Natural killer cell (primary cell): ENCODE measurements at regions not wholly inside any gene's neighbourhood (a gene's known extent, or its start where the extent isn't known, plus 50 kb on each side); places are given as distances from the start of the nearest gene placed in this dataset.
"Not testable (repeated sequence)": the region's sequence is repeated elsewhere in the genome, so short reads cannot be mapped to it uniquely, and the experiment has no call there.

Experiments
- ATAC-seq, 3 donors: fragments of 150-1000 bp in 2 of 3; fragments of 200-7000 bp in 1 of 3; cut with Tn5 transposase; 1 replicate in 1 of 3; 2 replicates in 2 of 3; pipeline ENCODE4 v1.10.0; 2021; ENCODE audit warnings: mild to moderate bottlenecking in 2 of 3, moderate library complexity in 2 of 3
- DNase-seq, 2 donors: peaks; one replicate each; pipeline versions ENCODE4 v3.0.0 to v3.0.0-alpha.2; 2013 to 2021; ENCODE audit warnings: mixed read lengths in 1 of 2
- H3K27ac ChIP-seq: one replicate; pipeline ENCODE4 v1.5.1; 2013; ENCODE audit warnings: mild to moderate bottlenecking, low read length
- H3K27me3 ChIP-seq: one replicate; pipeline ENCODE4 v1.6.1; 2013; ENCODE audit warnings: low read length; ENCODE audit not compliant: control insufficient read depth, insufficient read depth
- H3K36me3 ChIP-seq: one replicate; pipeline ENCODE4 v1.6.1; 2013; ENCODE audit warnings: low read length; ENCODE audit not compliant: control insufficient read depth, insufficient read depth
- H3K4me1 ChIP-seq: one replicate; pipeline ENCODE4 v1.6.1; 2013; ENCODE audit warnings: low read length; ENCODE audit not compliant: control insufficient read depth, insufficient read depth
- H3K4me3 ChIP-seq: one replicate; pipeline ENCODE4 v1.5.1; 2013; ENCODE audit warnings: low read length
- H3K9me3 ChIP-seq: one replicate; pipeline ENCODE4 v1.6.1; 2013; ENCODE audit warnings: low read length; ENCODE audit not compliant: control insufficient read depth, insufficient read depth
- H3K27ac Mint-ChIP-seq, 2 donors: one replicate each; pipeline ENCODE4 v1.8.0; 2022; ENCODE audit warnings: mild to moderate bottlenecking in 2 of 2, mixed read lengths in 2 of 2, moderate library complexity in 1 of 2
- H3K27me3 Mint-ChIP-seq, 2 donors: one replicate each; pipeline ENCODE4 v1.8.0; 2022; ENCODE audit warnings: low read depth in 2 of 2, mixed read lengths in 2 of 2
- H3K36me3 Mint-ChIP-seq: one replicate; pipeline ENCODE4 v1.8.0; 2022; ENCODE audit warnings: mixed read lengths
- H3K4me1 Mint-ChIP-seq, 2 donors: one replicate each; pipeline ENCODE4 v1.8.0; 2022; ENCODE audit warnings: mixed read lengths in 2 of 2
- H3K4me3 Mint-ChIP-seq: one replicate; pipeline ENCODE4 v1.8.0; 2022; ENCODE audit warnings: mild to moderate bottlenecking, moderate library complexity, mixed read lengths
- H3K9me3 Mint-ChIP-seq, 2 donors: one replicate each; pipeline ENCODE4 v1.8.0; 2022; ENCODE audit warnings: mixed read lengths in 2 of 2
- CTCF ChIP-seq: fragments of 200-600 bp; IDR thresholded peaks from one replicate; pipeline ENCODE4 v1.8.0; 2022; ENCODE audit warnings: antibody characterized with exemption
- WGBS: methylation state at CpG from one replicate; pipeline ENCODE4 v1.1.7; 2013; ENCODE audit warnings: missing lambda C conversion rate; ENCODE audit not compliant: insufficient coverage; 5-methylcytosine and 5-hydroxymethylcytosine counted together
- intact Hi-C: fragments of 100-400 bp; cut with micrococcal nuclease; formaldehyde crosslinking; loops from one replicate; pipeline ENCODE4 v1.14.2; 2022

GRCh38 chr6:141946502-141946901 is 186.2 kb upstream of the GJE1 start:
- H3K9me3 ChIP-seq: no peaks in the 10 kb centered on the region

GRCh38 chr6:141938664-141939063 is 194.1 kb upstream of the GJE1 start:
- no peaks in the 10 kb centered on the region for H3K27me3 Mint-ChIP-seq
- intact Hi-C loops: no loop called here
- no peaks in the 10 kb centered on the region for H3K4me1 ChIP-seq
- WGBS: 92% methylated on average over 1 of the region's 1 CpG
- no peaks in the 10 kb centered on the region for H3K27me3 ChIP-seq
- no peak for DNase-seq
- peaks cover 6 to 18% of the 10 kb centered on the region in 2 donors for H3K9me3 Mint-ChIP-seq
- TF ChIP-seq CTCF: no peak
- no peak overlapping the region for H3K4me3 ChIP-seq
- peaks cover 13% of the 10 kb centered on the region for H3K36me3 Mint-ChIP-seq
- H3K9me3 ChIP-seq: peaks cover 3% of the 10 kb centered on the region
- H3K4me3 Mint-ChIP-seq: no peak overlapping the region
- no peaks in the 10 kb centered on the region for H3K36me3 ChIP-seq
- H3K27ac Mint-ChIP-seq: no peak overlapping the region
- no peak overlapping the region for H3K27ac ChIP-seq
- no peak for ATAC-seq
- no peaks in the 10 kb centered on the region for H3K4me1 Mint-ChIP-seq

More at GRCh38 chr6:141946502-141946901, 186.2 kb upstream of the GJE1 start:
- ATAC-seq: no peak
- 30% methylated on average over 1 of the region's 2 CpGs for WGBS
- Mint-ChIP-seq H3K27ac (no peak overlapping the region), H3K36me3 (peaks cover 13% of the 10 kb centered on the region), H3K27me3 (no peaks in the 10 kb centered on the region), H3K4me3 (no peak overlapping the region), H3K4me1 (no peaks in the 10 kb centered on the region), H3K9me3 (peaks cover 8% of the 10 kb centered on the region in 2 donors)
- H3K4me1 ChIP-seq: no peaks in the 10 kb centered on the region
- DNase-seq: no peak
- no peak for TF ChIP-seq CTCF
- H3K4me3 ChIP-seq: no peak overlapping the region
- no peak overlapping the region for H3K27ac ChIP-seq
- H3K36me3 ChIP-seq: no peaks in the 10 kb centered on the region
- intact Hi-C loops: no loop called here
- H3K27me3 ChIP-seq: no peaks in the 10 kb centered on the region

GRCh38 chr6:141932685-141933084 is 200.0 kb upstream of the GJE1 start:
- Histone ChIP-seq H3K36me3 (no peaks in the 10 kb centered on the region), H3K4me3 (no peak overlapping the region), H3K27me3 (no peaks in the 10 kb centered on the region), H3K9me3 (no peaks in the 10 kb centered on the region), H3K4me1 (no peaks in the 10 kb centered on the region), H3K27ac (no peak overlapping the region)
- H3K27ac Mint-ChIP-seq: no peak overlapping the region
- H3K9me3 Mint-ChIP-seq: peaks cover 5 to 17% of the 10 kb centered on the region in 2 donors
- DNase-seq (no peak), ATAC-seq (no peak)
- H3K4me3 Mint-ChIP-seq: no peak overlapping the region
- no peak for TF ChIP-seq CTCF
- 83% methylated on average over 3 of the region's 3 CpGs for WGBS
- intact Hi-C loops: no loop called here
- H3K4me1 Mint-ChIP-seq: no peaks in the 10 kb centered on the region
- no peaks in the 10 kb centered on the region for H3K27me3 Mint-ChIP-seq
- H3K36me3 Mint-ChIP-seq: no peaks in the 10 kb centered on the region

- H3K4me3 Mint-ChIP-seq, H3K27ac Mint-ChIP-seq, H3K36me3 Mint-ChIP-seq, H3K27ac ChIP-seq, DNase-seq, H3K4me1 ChIP-seq, H3K4me1 Mint-ChIP-seq, H3K9me3 ChIP-seq, intact Hi-C loops, ATAC-seq, H3K9me3 Mint-ChIP-seq, H3K27me3 Mint-ChIP-seq, H3K36me3 ChIP-seq, H3K4me3 ChIP-seq, H3K27me3 ChIP-seq: not testable (repeated sequence)
- WGBS: 73% methylated on average over 3 of the region's 7 CpGs
Measured at GRCh38 chr6:141926200-141926900, 206.4 kb upstream of the GJE1 start.
